Left lobe of liver (tissue), 2 donors: ENCODE measurements at regions not wholly inside any gene's neighbourhood (a gene's known extent, or its start where the extent isn't known, plus 50 kb on each side); places are given as distances from the start of the nearest gene placed in this dataset.
"Not testable (repeated sequence)": the region's sequence is repeated elsewhere in the genome, so short reads cannot be mapped to it uniquely, and the experiment has no call there.

Experiments used
- ATAC-seq: fragments of 200-7000 bp; cut with Tn5 transposase; one replicate; pipeline ENCODE4 v1.9.1; 2020; ENCODE audit warnings: mild to moderate bottlenecking, moderate library complexity
- DNase-seq: peaks from one replicate; pipeline ENCODE4 v3.0.0-alpha.2; 2020; ENCODE audit warnings: low spot score
- donor health status: DM: no; HTN: no; CAD: no; lungs with moderate emphysema.
- donor health status: DM: no; HTN: yes; CAD: no.

- DNase-seq: no peak
- peak; percentile 34 for ATAC-seq
Measured at GRCh38 chr11:13782390-13783075, 114.1 kb downstream of the FAR1 start.

- no peak for DNase-seq
- ATAC-seq: no peak
Measured at GRCh38 chr11:13784441-13784840, 116.0 kb downstream of the FAR1 start.

- no peak for ATAC-seq
- DNase-seq: no peak
Measured at GRCh38 chr11:13784855-13785254, 116.4 kb downstream of the FAR1 start.

- ATAC-seq (no peak), DNase-seq (no peak)
Measured at GRCh38 chr11:13786688-13787087, 118.2 kb downstream of the FAR1 start.

DNA sequence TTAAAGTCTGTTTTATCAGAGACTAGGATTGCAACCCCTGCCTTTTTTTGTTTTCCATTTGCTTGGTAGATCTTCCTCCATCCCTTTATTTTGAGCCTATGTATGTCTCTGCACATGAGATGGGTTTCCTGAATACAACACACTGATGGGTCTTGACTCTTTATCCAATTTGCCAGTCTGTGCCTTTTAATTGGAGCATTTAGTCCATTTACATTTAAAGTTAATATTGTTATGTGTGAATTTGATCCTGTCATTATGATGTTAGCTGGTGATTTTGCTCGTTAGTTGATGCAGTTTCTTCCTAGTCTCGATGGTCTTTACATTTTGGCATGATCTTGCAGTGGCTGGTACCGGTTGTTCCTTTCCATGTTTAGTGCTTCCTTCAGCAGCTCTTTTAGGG lies 129.1 kb downstream of the FAR1 start:
- not testable (repeated sequence) for DNase-seq, ATAC-seq

- no peak for ATAC-seq
- DNase-seq: no peak
Measured at GRCh38 chr11:13800901-13801300, 132.4 kb downstream of the FAR1 start.

DNA sequence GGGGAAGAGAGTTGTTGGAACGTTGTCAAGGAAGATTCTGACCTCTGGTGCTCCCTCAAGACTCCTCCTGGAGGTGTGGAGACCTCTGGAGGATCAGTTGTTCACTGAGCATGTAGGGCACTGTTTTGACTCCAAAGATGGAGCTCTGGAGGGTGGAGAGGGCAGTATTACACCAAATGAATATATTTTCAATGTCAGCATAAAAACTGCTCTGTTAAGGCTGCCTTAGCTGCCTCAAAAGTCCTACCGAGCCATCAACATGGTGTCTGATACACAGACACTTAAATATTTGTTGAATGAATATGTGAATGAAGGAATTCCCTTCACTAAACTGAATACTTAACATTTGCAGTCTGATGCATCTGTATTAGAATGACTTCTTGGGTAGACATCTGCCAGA lies 144.2 kb upstream of the SPON1 start:
- DNase-seq: no peak
- ATAC-seq: no peak

DNA sequence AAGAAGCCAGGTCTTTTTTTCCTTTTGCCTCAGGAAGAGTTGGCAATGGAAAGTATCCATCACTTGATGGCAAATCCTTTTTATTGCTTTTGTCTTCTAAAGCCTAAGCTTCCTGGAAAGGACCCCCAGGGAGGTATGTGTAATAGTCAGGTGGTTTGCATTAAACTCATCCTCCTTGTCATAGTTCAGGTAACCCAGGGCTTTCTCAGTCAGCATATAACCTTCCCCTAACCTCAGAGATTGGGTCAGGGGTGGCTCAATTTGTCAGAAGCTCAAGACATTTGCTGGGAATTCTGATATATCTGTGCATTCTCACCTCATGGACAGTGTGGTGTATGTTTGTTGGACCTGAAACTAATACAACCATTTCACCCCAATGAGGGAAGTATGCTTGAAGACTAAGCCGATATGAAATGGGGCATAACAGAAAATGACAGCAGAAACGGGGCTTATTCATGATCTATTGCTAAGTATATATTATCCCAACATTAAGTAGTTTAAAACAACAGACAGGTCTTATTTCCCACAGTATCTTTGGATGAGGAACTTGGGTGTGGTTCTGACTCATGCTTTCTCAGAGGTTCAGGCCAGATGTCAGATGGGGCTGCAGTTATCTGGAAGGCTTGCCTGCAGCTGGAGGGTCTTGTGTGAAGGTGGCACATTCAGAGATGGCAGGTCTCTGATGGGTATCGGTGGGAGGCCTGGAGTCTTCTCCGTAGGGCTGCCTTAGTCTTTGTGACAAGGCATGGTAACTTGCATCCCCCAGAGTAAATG lies 135.8 kb upstream of the SPON1 start:
- DNase-seq (no peak), ATAC-seq (no peak)

DNA sequence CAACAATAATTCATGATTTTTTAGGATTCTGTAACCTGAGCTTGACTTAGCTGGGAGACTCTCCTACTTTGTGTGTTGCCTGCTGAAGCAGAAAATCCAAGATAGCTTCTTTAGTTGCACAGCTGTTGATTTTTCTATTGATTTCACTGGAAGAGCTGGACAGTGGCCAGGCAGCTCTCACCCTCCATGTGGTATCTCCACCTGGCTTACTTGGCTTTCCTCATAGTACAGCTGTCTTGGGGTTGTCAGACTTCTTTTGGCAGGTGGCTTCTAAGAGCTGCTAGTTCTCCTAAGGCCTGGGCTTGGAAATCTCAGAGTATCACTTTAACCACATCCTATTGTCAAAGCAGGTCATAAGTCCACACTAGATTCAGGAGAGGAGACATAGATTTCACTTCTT lies 130.8 kb upstream of the SPON1 start:
- no peak for DNase-seq
- no peak for ATAC-seq

GRCh38 chr11:13834463-13834862 lies 128.1 kb upstream of the SPON1 start:
- ATAC-seq: no peak
- DNase-seq: no peak

DNA sequence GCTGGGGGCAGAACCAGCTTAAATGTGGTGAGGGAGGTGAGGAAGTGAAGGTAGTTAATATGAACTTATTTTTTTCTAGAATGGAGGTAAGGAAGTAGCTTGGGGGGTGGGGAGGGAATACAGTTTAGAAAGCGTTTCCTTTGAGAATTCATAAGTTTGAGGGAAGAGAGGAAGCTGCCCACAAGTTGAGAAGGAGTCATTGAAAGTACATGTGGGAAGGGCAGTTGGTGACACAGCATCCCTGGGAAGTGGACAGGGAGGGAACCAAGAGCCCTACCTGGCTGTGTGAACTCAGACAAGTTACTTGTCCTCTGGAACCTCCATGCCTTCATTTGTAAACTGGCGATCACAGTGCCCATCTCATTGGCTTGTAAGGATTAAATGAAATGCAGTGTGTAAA lies 125.9 kb upstream of the SPON1 start:
- ATAC-seq (no peak), DNase-seq (no peak)

GRCh38 chr11:13837286-13837685 lies 125.2 kb upstream of the SPON1 start:
- ATAC-seq: no peak
- DNase-seq: no peak

- DNase-seq: no peak
- no peak for ATAC-seq
Measured at GRCh38 chr11:13841393-13841792, 121.1 kb upstream of the SPON1 start.

DNA sequence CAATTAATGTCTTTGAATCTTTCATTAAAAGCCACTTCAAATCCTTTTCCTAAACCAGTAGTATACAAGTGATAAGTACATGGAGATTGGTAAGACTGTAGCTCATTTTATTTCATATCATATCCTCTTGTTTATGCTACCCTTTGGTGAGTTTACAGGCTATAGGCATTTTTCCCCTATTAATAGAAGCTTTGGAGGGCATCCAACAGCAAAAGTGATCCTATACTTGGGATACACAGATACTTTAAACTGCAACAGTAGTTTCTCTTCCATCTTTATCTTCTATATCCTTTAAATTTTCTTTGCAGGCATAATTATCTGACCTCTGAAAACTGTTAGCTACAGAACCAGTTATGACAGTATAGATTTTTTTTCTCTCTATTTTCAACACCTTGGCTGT lies 114.5 kb upstream of the SPON1 start:
- DNase-seq: no peak
- no peak for ATAC-seq

DNA sequence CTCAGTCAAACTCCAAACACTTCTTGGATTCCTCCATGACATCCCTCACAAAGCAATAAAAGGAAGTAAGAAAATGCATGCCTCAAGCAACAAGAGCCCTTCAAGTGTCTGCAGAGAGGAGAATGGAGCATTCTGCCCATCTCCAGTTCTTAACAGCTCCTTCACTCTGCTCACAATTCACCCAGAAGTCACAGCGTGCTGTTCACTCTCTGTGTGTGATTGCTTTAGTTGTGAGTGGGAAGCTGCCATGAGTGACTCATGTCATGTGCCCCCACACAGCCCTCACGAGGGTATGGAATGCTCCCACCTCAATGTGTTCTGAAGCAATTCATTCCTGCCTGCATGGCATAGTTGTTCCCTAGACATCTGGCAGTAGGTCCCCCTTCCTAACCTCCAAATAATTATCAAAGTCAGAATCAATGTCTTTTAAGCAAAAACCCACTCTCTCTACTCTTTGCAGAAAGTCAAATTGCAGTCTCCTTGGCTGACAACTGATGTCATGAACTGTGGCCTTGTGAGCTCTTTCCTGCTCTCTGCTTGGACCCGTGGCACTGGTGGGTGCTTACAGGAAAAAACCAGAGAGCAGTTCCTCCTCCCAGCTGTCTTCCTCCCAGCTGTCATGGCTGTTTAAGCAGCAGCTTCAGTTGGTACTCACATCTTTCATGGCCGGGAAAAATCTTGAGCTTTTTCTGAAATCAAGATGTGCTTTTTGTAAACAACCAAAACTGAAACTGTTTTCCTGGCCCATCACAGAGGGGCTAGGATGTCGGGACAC lies 112.1 kb upstream of the SPON1 start:
- no peak for DNase-seq

DNA sequence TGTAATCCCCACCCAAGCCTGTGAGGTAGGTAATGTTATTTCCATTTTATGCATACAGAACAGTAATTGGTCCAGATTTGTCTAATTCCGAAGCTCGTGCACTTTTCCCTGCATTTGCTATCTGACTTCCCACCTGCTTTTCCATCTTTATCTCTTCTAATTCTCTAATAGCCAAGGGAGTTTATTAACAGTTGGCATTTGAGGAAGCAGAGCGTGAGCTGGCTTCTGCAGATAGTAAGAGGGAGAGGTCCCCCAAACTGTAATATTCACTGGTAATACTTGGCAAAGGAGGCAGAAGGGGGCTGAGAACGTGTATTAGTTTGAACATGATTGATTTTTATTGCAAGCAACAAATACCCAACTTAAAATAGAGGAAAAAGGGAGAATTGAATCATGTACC lies 110.8 kb upstream of the SPON1 start:
- ATAC-seq (no peak), DNase-seq (no peak)

More for the DNA sequence above, 112.1 kb upstream of the SPON1 start:
- ATAC-seq: no peak

GRCh38 chr11:13852481-13852880 lies 110.0 kb upstream of the SPON1 start:
- ATAC-seq: no peak
- DNase-seq: no peak

GRCh38 chr11:13857828-13858227 lies 104.7 kb upstream of the SPON1 start:
- ATAC-seq (no peak), DNase-seq (no peak)

DNA sequence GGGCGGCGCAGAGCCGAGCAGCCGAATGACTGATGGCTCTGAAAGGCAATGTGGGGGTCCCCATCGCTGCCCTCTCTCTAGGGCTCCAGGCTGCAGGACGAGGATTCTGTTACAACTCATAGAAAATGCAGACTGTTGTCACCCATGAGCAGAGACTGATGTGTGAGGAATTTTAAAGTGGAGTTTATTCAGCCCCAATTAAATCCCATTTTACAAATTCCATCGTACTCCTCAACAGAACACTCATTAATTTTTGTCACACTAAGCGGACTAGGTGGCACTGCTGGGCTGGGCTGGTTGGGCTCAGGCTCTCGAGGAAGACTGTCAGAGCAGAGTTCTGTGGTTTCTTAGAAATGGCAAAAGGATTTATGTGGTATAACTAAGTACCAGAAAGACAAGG lies 102.6 kb upstream of the SPON1 start:
- no peak for DNase-seq
- no peak for ATAC-seq

GRCh38 chr11:13861411-13861810 lies 101.1 kb upstream of the SPON1 start:
- DNase-seq (no peak), ATAC-seq (no peak)

- no peak for ATAC-seq
Measured at GRCh38 chr11:13862845-13863392, 99.6 kb upstream of the SPON1 start.

More at GRCh38 chr11:13862845-13863392, 99.6 kb upstream of the SPON1 start:
- no peak for DNase-seq
